ENCODE measurements at regions not wholly inside any gene's neighbourhood (a gene's known extent, or its start where the extent isn't known, plus 50 kb on each side); places are given as distances from the start of the nearest gene placed in this dataset.

GRCh38 chr16:60541535-60541934 lies 1494.7 kb downstream of the CDH8 start:
- Histone ChIP-seq H3K4me3 (ENCODE audit: low read depth in 1 of 2, low read length in 2 of 2) (no peak overlapping the region), H3K9ac (ENCODE audit: low read depth in 1 of 2, low read length in 2 of 2) (no peak overlapping the region), H3K36me3 (ENCODE audit: control insufficient read depth in 1 of 2, insufficient read depth in 2 of 2, low read length in 2 of 2) (no peaks in the 10 kb centered on the region), H3K27me3 (ENCODE audit: control insufficient read depth in 1 of 2, insufficient read depth in 2 of 2, low read length in 2 of 2) (no peaks in the 10 kb centered on the region), H3K27ac (ENCODE audit: low read depth, low read length) (no peak overlapping the region), H3K4me1 (ENCODE audit: control insufficient read depth in 1 of 2, insufficient read depth in 2 of 2, low read length in 2 of 2) (no peaks in the 10 kb centered on the region), H3K9me3 (ENCODE audit: control insufficient read depth in 1 of 2, low read length in 2 of 2) (peaks cover 6 to 11% of the 10 kb centered on the region in 2 donors)

DNA sequence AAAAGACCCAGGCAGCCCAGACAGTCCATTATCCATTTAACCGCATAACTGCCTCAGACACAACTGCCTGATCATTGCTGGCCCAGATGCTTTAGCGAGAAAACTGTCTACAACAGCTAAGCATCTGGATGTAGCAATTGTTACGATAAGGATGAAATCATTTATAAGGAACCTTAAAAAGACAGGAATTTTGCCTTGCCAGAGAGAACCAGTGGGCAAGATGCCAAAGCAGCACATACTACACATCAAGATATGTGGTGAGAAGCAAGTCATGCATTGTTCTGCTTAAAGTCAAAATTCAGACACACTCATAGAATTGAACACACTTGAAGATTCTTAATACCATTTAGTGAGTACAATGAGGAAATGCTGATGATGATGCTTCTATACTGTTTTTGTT lies 1525.3 kb downstream of the CDH8 start:
- H3K9ac ChIP-seq (ENCODE audit: low read depth in 1 of 2, low read length in 2 of 2), result no peak overlapping the region
- no peaks in the 10 kb centered on the region for H3K36me3 ChIP-seq (ENCODE audit: control insufficient read depth in 1 of 2, insufficient read depth in 2 of 2, low read length in 2 of 2)
- H3K4me3 ChIP-seq (ENCODE audit: low read depth in 1 of 2, low read length in 2 of 2), result no peak overlapping the region
- H3K27ac ChIP-seq (ENCODE audit: low read depth, low read length), result no peak overlapping the region
- H3K27me3 ChIP-seq (ENCODE audit: control insufficient read depth in 1 of 2, insufficient read depth in 2 of 2, low read length in 2 of 2), result no peaks in the 10 kb centered on the region
- no peaks in the 10 kb centered on the region for H3K4me1 ChIP-seq (ENCODE audit: control insufficient read depth in 1 of 2, insufficient read depth in 2 of 2, low read length in 2 of 2)
- peaks cover 4 to 17% of the 10 kb centered on the region in 2 donors for H3K9me3 ChIP-seq (ENCODE audit: control insufficient read depth in 1 of 2, low read length in 2 of 2)

- Histone ChIP-seq H3K9ac (ENCODE audit: low read depth in 1 of 2, low read length in 2 of 2) (no peak overlapping the region), H3K27me3 (ENCODE audit: control insufficient read depth in 1 of 2, insufficient read depth in 2 of 2, low read length in 2 of 2) (no peaks in the 10 kb centered on the region), H3K36me3 (ENCODE audit: control insufficient read depth in 1 of 2, insufficient read depth in 2 of 2, low read length in 2 of 2) (no peaks in the 10 kb centered on the region), H3K9me3 (ENCODE audit: control insufficient read depth in 1 of 2, low read length in 2 of 2) (peaks cover 0 to 17% of the 10 kb centered on the region in 2 donors), H3K4me3 (ENCODE audit: low read depth in 1 of 2, low read length in 2 of 2) (no peak overlapping the region), H3K27ac (ENCODE audit: low read depth, low read length) (no peak overlapping the region), H3K4me1 (ENCODE audit: control insufficient read depth in 1 of 2, insufficient read depth in 2 of 2, low read length in 2 of 2) (no peaks in the 10 kb centered on the region)
These were observed 1526.0 kb downstream of the CDH8 start for GRCh38 chr16:60510208-60510607.

DNA sequence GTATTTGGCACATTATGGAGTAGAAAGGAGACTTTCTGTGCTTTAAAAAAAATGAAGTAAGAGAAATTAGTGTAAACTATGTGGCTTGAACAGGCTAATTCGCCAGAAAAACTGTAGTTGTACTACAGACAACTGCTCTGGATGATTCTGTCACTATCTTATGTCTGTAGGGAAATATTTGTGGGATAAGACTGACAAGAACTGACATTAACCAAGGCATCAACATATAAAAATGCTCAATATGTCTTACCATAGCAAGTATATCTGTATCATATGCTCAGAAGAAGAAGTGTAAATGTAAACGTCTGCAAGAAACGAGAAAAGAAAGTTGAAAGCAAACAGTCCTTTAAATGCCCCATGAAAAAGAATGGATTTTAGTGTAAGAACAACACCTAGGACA lies 1545.0 kb downstream of the CDH8 start:
- Histone ChIP-seq H3K4me3 (ENCODE audit: low read depth in 1 of 2, low read length in 2 of 2) (no peak overlapping the region), H3K36me3 (ENCODE audit: control insufficient read depth in 1 of 2, insufficient read depth in 2 of 2, low read length in 2 of 2) (no peaks in the 10 kb centered on the region), H3K27ac (ENCODE audit: low read depth, low read length) (no peak overlapping the region), H3K9ac (ENCODE audit: low read depth in 1 of 2, low read length in 2 of 2) (no peak overlapping the region), H3K27me3 (ENCODE audit: control insufficient read depth in 1 of 2, insufficient read depth in 2 of 2, low read length in 2 of 2) (no peaks in the 10 kb centered on the region), H3K4me1 (ENCODE audit: control insufficient read depth in 1 of 2, insufficient read depth in 2 of 2, low read length in 2 of 2) (no peaks in the 10 kb centered on the region), H3K9me3 (ENCODE audit: control insufficient read depth in 1 of 2, low read length in 2 of 2) (peaks cover 0 to 2% of the 10 kb centered on the region in 2 donors)

GRCh38 chr16:60485872-60486489 lies 1550.3 kb downstream of the CDH8 start:
- H3K9me3 ChIP-seq (ENCODE audit: control insufficient read depth in 1 of 2, low read length in 2 of 2), result peaks cover 2 to 17% of the 10 kb centered on the region in 2 donors
- no peaks in the 10 kb centered on the region for H3K4me1 ChIP-seq (ENCODE audit: control insufficient read depth in 1 of 2, insufficient read depth in 2 of 2, low read length in 2 of 2)
- H3K36me3 ChIP-seq (ENCODE audit: control insufficient read depth in 1 of 2, insufficient read depth in 2 of 2, low read length in 2 of 2), result no peaks in the 10 kb centered on the region
- no peak overlapping the region for H3K27ac ChIP-seq (ENCODE audit: low read depth, low read length)
- H3K4me3 ChIP-seq (ENCODE audit: low read depth in 1 of 2, low read length in 2 of 2), result no peak overlapping the region
- no peaks in the 10 kb centered on the region for H3K27me3 ChIP-seq (ENCODE audit: control insufficient read depth in 1 of 2, insufficient read depth in 2 of 2, low read length in 2 of 2)
- no peak overlapping the region for H3K9ac ChIP-seq (ENCODE audit: low read depth in 1 of 2, low read length in 2 of 2)

GRCh38 chr16:60484901-60485300 lies 1551.3 kb downstream of the CDH8 start:
- Histone ChIP-seq H3K36me3 (ENCODE audit: control insufficient read depth in 1 of 2, insufficient read depth in 2 of 2, low read length in 2 of 2) (no peaks in the 10 kb centered on the region), H3K9ac (ENCODE audit: low read depth in 1 of 2, low read length in 2 of 2) (no peak overlapping the region), H3K4me1 (ENCODE audit: control insufficient read depth in 1 of 2, insufficient read depth in 2 of 2, low read length in 2 of 2) (no peaks in the 10 kb centered on the region), H3K27ac (ENCODE audit: low read depth, low read length) (no peak overlapping the region), H3K4me3 (ENCODE audit: low read depth in 1 of 2, low read length in 2 of 2) (no peak overlapping the region), H3K9me3 (ENCODE audit: control insufficient read depth in 1 of 2, low read length in 2 of 2) (peaks cover 2 to 17% of the 10 kb centered on the region in 2 donors), H3K27me3 (ENCODE audit: control insufficient read depth in 1 of 2, insufficient read depth in 2 of 2, low read length in 2 of 2) (no peaks in the 10 kb centered on the region)

DNA sequence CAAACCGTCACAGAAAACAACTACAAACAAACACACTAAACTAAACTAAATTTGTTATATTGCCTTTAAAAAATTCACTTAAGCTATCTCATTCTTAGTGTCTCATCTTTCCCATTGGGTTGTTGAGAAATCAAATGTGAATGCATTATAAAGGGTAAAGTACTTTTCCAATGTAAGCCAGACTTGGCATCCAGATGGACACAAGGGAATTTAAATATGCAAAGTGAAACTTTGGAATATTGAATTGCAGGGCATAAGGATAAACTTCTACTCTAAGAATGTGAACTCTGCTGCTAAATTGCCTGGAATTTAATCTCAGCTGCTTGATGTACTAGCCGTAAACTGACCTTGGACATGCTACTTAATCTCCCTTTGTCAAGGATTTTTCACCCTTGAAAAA lies 1554.6 kb downstream of the CDH8 start:
- Histone ChIP-seq H3K4me1 (ENCODE audit: control insufficient read depth in 1 of 2, insufficient read depth in 2 of 2, low read length in 2 of 2) (no peaks in the 10 kb centered on the region), H3K27me3 (ENCODE audit: control insufficient read depth in 1 of 2, insufficient read depth in 2 of 2, low read length in 2 of 2) (no peaks in the 10 kb centered on the region), H3K27ac (ENCODE audit: low read depth, low read length) (no peak overlapping the region), H3K36me3 (ENCODE audit: control insufficient read depth in 1 of 2, insufficient read depth in 2 of 2, low read length in 2 of 2) (no peaks in the 10 kb centered on the region), H3K4me3 (ENCODE audit: low read depth in 1 of 2, low read length in 2 of 2) (no peak overlapping the region), H3K9me3 (ENCODE audit: control insufficient read depth in 1 of 2, low read length in 2 of 2) (peaks cover 0 to 22% of the 10 kb centered on the region in 2 donors), H3K9ac (ENCODE audit: low read depth in 1 of 2, low read length in 2 of 2) (no peak overlapping the region)

DNA sequence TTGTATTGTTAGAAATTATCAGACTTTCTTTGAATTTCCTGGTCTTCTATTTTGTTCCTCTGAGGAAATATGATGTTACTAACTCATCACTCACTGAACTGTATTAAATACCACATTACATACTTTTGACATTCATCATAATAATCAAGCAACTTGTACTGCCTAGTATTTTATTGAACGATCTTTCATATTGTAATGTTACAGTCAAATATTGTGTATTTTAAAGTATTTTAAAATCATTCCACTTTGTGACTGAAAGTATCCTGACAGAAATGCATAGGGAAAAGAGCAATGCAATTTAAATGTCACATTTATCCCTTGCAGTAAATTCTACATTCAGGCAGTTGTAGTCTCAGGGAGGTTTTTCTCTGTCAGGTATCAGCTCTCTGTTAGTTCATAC lies 1557.4 kb downstream of the CDH8 start:
- H3K4me3 ChIP-seq (ENCODE audit: low read depth in 1 of 2, low read length in 2 of 2), result no peak overlapping the region
- no peak overlapping the region for H3K27ac ChIP-seq (ENCODE audit: low read depth, low read length)
- H3K4me1 ChIP-seq (ENCODE audit: control insufficient read depth in 1 of 2, insufficient read depth in 2 of 2, low read length in 2 of 2), result no peaks in the 10 kb centered on the region
- H3K36me3 ChIP-seq (ENCODE audit: control insufficient read depth in 1 of 2, insufficient read depth in 2 of 2, low read length in 2 of 2), result no peaks in the 10 kb centered on the region
- no peaks in the 10 kb centered on the region for H3K27me3 ChIP-seq (ENCODE audit: control insufficient read depth in 1 of 2, insufficient read depth in 2 of 2, low read length in 2 of 2)
- H3K9me3 ChIP-seq (ENCODE audit: control insufficient read depth in 1 of 2, low read length in 2 of 2), result peaks cover 0 to 10% of the 10 kb centered on the region in 2 donors
- no peak overlapping the region for H3K9ac ChIP-seq (ENCODE audit: low read depth in 1 of 2, low read length in 2 of 2)

DNA sequence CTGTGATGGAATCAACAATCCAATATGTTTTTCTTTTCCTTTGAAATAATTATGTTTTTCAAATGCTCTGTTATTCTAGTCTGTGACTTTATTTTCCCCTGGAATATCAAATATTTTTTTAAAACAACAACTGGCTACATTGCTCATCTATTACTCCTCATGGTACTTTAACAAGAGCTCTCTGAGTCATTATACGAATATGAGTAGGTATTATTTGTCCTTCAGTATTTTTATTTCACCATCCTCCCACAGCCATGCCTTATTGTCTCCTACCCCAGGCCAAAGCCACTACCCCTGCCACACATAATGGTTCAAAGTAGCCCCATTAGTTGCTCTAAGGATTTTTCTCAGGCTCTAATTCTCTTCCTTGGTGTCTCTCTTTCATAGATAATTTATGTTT lies 1572.3 kb downstream of the CDH8 start:
- H3K4me1 ChIP-seq (ENCODE audit: control insufficient read depth in 1 of 2, insufficient read depth in 2 of 2, low read length in 2 of 2), result no peaks in the 10 kb centered on the region
- H3K9me3 ChIP-seq (ENCODE audit: control insufficient read depth in 1 of 2, low read length in 2 of 2), result peaks cover 5 to 16% of the 10 kb centered on the region in 2 donors
- H3K36me3 ChIP-seq (ENCODE audit: control insufficient read depth in 1 of 2, insufficient read depth in 2 of 2, low read length in 2 of 2), result no peaks in the 10 kb centered on the region
- H3K27me3 ChIP-seq (ENCODE audit: control insufficient read depth in 1 of 2, insufficient read depth in 2 of 2, low read length in 2 of 2), result no peaks in the 10 kb centered on the region
- no peak overlapping the region for H3K27ac ChIP-seq (ENCODE audit: low read depth, low read length)
- H3K9ac ChIP-seq (ENCODE audit: low read depth in 1 of 2, low read length in 2 of 2), result no peak overlapping the region
- no peak overlapping the region for H3K4me3 ChIP-seq (ENCODE audit: low read depth in 1 of 2, low read length in 2 of 2)

- no peak overlapping the region for H3K27ac ChIP-seq (ENCODE audit: low read depth, low read length)
- no peaks in the 10 kb centered on the region for H3K27me3 ChIP-seq (ENCODE audit: control insufficient read depth in 1 of 2, insufficient read depth in 2 of 2, low read length in 2 of 2)
- no peaks in the 10 kb centered on the region for H3K4me1 ChIP-seq (ENCODE audit: control insufficient read depth in 1 of 2, insufficient read depth in 2 of 2, low read length in 2 of 2)
- no peaks in the 10 kb centered on the region for H3K36me3 ChIP-seq (ENCODE audit: control insufficient read depth in 1 of 2, insufficient read depth in 2 of 2, low read length in 2 of 2)
- no peak overlapping the region for H3K9ac ChIP-seq (ENCODE audit: low read depth in 1 of 2, low read length in 2 of 2)
- H3K4me3 ChIP-seq (ENCODE audit: low read depth in 1 of 2, low read length in 2 of 2), result no peak overlapping the region
- H3K9me3 ChIP-seq (ENCODE audit: control insufficient read depth in 1 of 2, low read length in 2 of 2), result peaks cover 8 to 20% of the 10 kb centered on the region in 2 donors
These were observed 1576.8 kb downstream of the CDH8 start for GRCh38 chr16:60459463-60459862.

DNA sequence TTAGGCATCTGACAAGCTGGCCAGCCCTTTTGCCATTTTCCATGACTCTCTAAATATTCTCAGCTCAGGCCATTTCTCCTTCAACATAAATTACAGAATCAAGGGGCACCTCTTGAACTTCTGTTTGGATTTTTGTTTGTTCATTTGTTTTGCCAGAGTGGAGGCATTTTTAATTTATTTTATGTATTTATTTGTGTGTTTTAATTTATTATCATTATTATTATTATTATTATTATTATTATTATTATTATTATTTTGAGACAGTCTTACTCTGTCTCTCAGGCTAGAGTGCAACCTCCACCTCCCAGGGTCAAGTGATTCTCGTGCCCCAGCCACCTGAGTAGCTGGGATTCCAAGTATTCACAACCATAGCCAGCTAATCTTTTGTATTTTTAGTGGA lies 1578.0 kb downstream of the CDH8 start:
- Histone ChIP-seq H3K36me3 (ENCODE audit: control insufficient read depth in 1 of 2, insufficient read depth in 2 of 2, low read length in 2 of 2) (no peaks in the 10 kb centered on the region), H3K4me1 (ENCODE audit: control insufficient read depth in 1 of 2, insufficient read depth in 2 of 2, low read length in 2 of 2) (no peaks in the 10 kb centered on the region), H3K27ac (ENCODE audit: low read depth, low read length) (no peak overlapping the region), H3K9ac (ENCODE audit: low read depth in 1 of 2, low read length in 2 of 2) (no peak overlapping the region), H3K27me3 (ENCODE audit: control insufficient read depth in 1 of 2, insufficient read depth in 2 of 2, low read length in 2 of 2) (no peaks in the 10 kb centered on the region), H3K4me3 (ENCODE audit: low read depth in 1 of 2, low read length in 2 of 2) (no peak overlapping the region), H3K9me3 (ENCODE audit: control insufficient read depth in 1 of 2, low read length in 2 of 2) (peaks cover 6 to 20% of the 10 kb centered on the region in 2 donors)

All from duodenal mucosa (tissue), 2 donors.